ENCODE measurements at regions not wholly inside any gene's neighbourhood (a gene's known extent, or its start where the extent isn't known, plus 50 kb on each side); places are given as distances from the start of the nearest gene placed in this dataset.

- no TSS peak for BruUV-seq (replicated peaks)
- Histone ChIP-seq H3K27me3 (ENCODE audit: control insufficient read depth, insufficient read depth, low read length) (no peaks in the 10 kb centered on the region), H3K36me3 (ENCODE audit: control insufficient read depth, insufficient read depth, low read length) (no peaks in the 10 kb centered on the region), H3K27ac (ENCODE audit: low read length) (no peak overlapping the region), H3K4me1 (ENCODE audit: control insufficient read depth, insufficient read depth, low read length) (no peaks in the 10 kb centered on the region), H3K4me3 (ENCODE audit: low read depth in 2 of 2, low read length in 2 of 2) (no peak overlapping the region), H3K9me3 (ENCODE audit: control insufficient read depth, insufficient read depth, low read depth, low read length) (0 out of 2 replicates have a peak, but pooled peaks cover 3% of the 10 kb centered on the region)
- TF ChIP-seq CTCF (IDR thresholded peaks at IDR 0.05) (no peak), POLR2AphosphoS5 (IDR thresholded peaks at IDR 0.05; ENCODE audit: low read depth, low read length) (no peak), SIN3A (IDR thresholded peaks at IDR 0.05; ENCODE audit: borderline replicate concordance, insufficient read depth, low read depth, low read length) (no peak), TCF7L2 (IDR thresholded peaks at IDR 0.05; ENCODE audit: low read depth, low read length) (no peak), REST (IDR thresholded peaks at IDR 0.05; ENCODE audit: insufficient read depth in 1 of 2, low read depth in 2 of 2, low read length in 1 of 2) (no peak)
- intact Hi-C loops (cut with micrococcal nuclease; ENCODE audit: unreplicated experiment) (no loop called here), in situ Hi-C loops (cut with HindIII; ENCODE audit: low pct_unique_long_range_greater_than_20kb, low sequenced_read_pairs) (no loop called here)
- POLR2A ChIA-PET: no interaction called here
- DNase-seq (ENCODE audit: low read depth, low spot score) (no peak), ATAC-seq (no peak)
- CTCF ChIA-PET: no interaction called here
Measured at GRCh38 chr18:72180689-72181088, 363.5 kb downstream of the CBLN2 start.

- no peak for ATAC-seq
Measured at GRCh38 chr18:72174972-72175649, 369.0 kb downstream of the CBLN2 start.

More at GRCh38 chr18:72174972-72175649, 369.0 kb downstream of the CBLN2 start:
- no peak for DNase-seq (ENCODE audit: low read depth, low spot score)
- POLR2A ChIA-PET: no interaction called here
- BruUV-seq (replicated peaks): no TSS peak
- Histone ChIP-seq H3K4me1 (ENCODE audit: control insufficient read depth, insufficient read depth, low read length) (no peaks in the 10 kb centered on the region), H3K27ac (ENCODE audit: low read length) (no peak overlapping the region), H3K9me3 (ENCODE audit: control insufficient read depth, insufficient read depth, low read depth, low read length) (no peaks in the 10 kb centered on the region), H3K27me3 (ENCODE audit: control insufficient read depth, insufficient read depth, low read length) (no peaks in the 10 kb centered on the region), H3K36me3 (ENCODE audit: control insufficient read depth, insufficient read depth, low read length) (no peaks in the 10 kb centered on the region), H3K4me3 (ENCODE audit: low read depth in 2 of 2, low read length in 2 of 2) (no peak overlapping the region)
- in situ Hi-C loops (cut with HindIII; ENCODE audit: low pct_unique_long_range_greater_than_20kb, low sequenced_read_pairs): no loop called here
- CTCF ChIA-PET: no interaction called here
- no peak for TF ChIP-seq SIN3A (IDR thresholded peaks at IDR 0.05; ENCODE audit: borderline replicate concordance, insufficient read depth, low read depth, low read length)
- TF ChIP-seq POLR2AphosphoS5 (IDR thresholded peaks at IDR 0.05; ENCODE audit: low read depth, low read length): no peak
- no peak for TF ChIP-seq CTCF (IDR thresholded peaks at IDR 0.05)
- TF ChIP-seq REST (IDR thresholded peaks at IDR 0.05; ENCODE audit: insufficient read depth in 1 of 2, low read depth in 2 of 2, low read length in 1 of 2): no peak
- no peak for TF ChIP-seq TCF7L2 (IDR thresholded peaks at IDR 0.05; ENCODE audit: low read depth, low read length)
- intact Hi-C loops (cut with micrococcal nuclease; ENCODE audit: unreplicated experiment): no loop called here
